HL-60 (cell line): ENCODE measurements at regions not wholly inside any gene's neighbourhood (a gene's known extent, or its start where the extent isn't known, plus 50 kb on each side); places are given as distances from the start of the nearest gene placed in this dataset.

Source experiments
- DNase-seq, 2 experiments: peaks; one replicate each; pipeline ENCODE4 v3.0.0-alpha.2; 2010 to 2020; ENCODE audit warnings: low read depth in 1 of 2, low spot score in 1 of 2
- H3K27ac ChIP-seq: fragments of 250-450 bp; sonication (Bioruptor Pico); replicated peaks from 2 replicates; pipeline ENCODE4 v1.5.1; 2020; ENCODE audit warnings: mild to moderate bottlenecking, moderate library complexity
- H3K27me3 ChIP-seq: fragments of 250-450 bp; sonication (Bioruptor Pico); 2 replicates; pipeline ENCODE4 v1.5.1; 2021; ENCODE audit warnings: mild to moderate bottlenecking, moderate library complexity; ENCODE audit not compliant: insufficient read depth, poor library complexity, severe bottlenecking
- H3K4me3 ChIP-seq: replicated peaks from 2 replicates; pipeline ENCODE4 v1.5.1; 2011; ENCODE audit warnings: mild to moderate bottlenecking, control low read depth, low read length; ENCODE audit not compliant: insufficient read depth
- GABPA ChIP-seq: IDR thresholded peaks from 2 replicates; pipeline ENCODE4 v1.6.1; 2012; ENCODE audit warnings: low read depth
- POLR2AphosphoS5 ChIP-seq: IDR thresholded peaks from 2 replicates; pipeline ENCODE4 v1.6.1; 2012; ENCODE audit warnings: low read depth
- SPI1 ChIP-seq: IDR thresholded peaks from 2 replicates; pipeline ENCODE4 v1.6.1; 2012; ENCODE audit warnings: low read depth, mild to moderate bottlenecking, borderline replicate concordance
- TF ChIP-seq, protein P1 (sequence below): IDR thresholded peaks from 2 replicates; pipeline ENCODE4 v1.6.1; 2012; ENCODE audit warnings: low read depth; ENCODE audit not compliant: insufficient replicate concordance
- TF ChIP-seq, protein P2 (sequence below): IDR thresholded peaks from one replicate; pipeline ENCODE4 v1.5.1; 2011; ENCODE audit warnings: low read length, control low read depth, inconsistent platforms; ENCODE audit not compliant: insufficient read depth

DNA sequence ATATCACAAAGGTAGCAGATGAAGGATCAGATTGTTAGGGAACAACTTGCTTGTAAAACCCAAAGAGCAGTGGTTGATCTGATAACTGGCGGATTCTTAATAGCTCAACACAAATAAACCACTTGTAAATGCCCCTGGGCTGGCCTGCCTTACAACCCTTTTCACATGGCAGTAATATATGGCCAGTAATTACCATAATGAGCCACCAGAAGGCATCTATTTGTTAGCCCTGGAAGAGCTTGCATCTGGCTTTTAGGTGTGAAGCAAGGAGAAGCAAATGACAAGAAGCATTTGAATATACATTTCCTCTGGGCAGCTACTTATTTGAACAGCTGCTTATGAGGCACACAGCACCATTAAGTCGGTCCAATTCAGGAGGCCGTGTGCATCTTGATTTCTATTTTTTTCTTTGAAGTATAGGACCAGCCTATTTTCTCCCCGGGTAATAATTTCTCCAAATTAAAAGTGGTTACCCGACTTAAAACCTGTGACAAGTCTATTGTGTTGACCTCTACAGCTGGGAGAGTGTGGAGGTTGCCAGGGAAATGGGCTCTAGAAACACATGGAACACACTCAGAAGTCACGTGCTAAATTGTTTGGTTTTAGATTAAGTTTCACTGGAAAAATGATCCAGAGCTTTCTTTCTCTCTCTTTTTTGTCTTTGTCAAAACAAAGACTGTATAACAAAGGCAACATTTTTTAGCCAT is 113.4 kb downstream of the SEM1 start:
- no peak for DNase-seq
- Histone ChIP-seq H3K27me3 (peaks cover 14% of the 10 kb centered on the region), H3K4me3 (no peak overlapping the region), H3K27ac (no peak overlapping the region)
- TF ChIP-seq, protein P1, sequence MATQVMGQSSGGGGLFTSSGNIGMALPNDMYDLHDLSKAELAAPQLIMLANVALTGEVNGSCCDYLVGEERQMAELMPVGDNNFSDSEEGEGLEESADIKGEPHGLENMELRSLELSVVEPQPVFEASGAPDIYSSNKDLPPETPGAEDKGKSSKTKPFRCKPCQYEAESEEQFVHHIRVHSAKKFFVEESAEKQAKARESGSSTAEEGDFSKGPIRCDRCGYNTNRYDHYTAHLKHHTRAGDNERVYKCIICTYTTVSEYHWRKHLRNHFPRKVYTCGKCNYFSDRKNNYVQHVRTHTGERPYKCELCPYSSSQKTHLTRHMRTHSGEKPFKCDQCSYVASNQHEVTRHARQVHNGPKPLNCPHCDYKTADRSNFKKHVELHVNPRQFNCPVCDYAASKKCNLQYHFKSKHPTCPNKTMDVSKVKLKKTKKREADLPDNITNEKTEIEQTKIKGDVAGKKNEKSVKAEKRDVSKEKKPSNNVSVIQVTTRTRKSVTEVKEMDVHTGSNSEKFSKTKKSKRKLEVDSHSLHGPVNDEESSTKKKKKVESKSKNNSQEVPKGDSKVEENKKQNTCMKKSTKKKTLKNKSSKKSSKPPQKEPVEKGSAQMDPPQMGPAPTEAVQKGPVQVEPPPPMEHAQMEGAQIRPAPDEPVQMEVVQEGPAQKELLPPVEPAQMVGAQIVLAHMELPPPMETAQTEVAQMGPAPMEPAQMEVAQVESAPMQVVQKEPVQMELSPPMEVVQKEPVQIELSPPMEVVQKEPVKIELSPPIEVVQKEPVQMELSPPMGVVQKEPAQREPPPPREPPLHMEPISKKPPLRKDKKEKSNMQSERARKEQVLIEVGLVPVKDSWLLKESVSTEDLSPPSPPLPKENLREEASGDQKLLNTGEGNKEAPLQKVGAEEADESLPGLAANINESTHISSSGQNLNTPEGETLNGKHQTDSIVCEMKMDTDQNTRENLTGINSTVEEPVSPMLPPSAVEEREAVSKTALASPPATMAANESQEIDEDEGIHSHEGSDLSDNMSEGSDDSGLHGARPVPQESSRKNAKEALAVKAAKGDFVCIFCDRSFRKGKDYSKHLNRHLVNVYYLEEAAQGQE = no peak
- TF ChIP-seq, protein P2, sequence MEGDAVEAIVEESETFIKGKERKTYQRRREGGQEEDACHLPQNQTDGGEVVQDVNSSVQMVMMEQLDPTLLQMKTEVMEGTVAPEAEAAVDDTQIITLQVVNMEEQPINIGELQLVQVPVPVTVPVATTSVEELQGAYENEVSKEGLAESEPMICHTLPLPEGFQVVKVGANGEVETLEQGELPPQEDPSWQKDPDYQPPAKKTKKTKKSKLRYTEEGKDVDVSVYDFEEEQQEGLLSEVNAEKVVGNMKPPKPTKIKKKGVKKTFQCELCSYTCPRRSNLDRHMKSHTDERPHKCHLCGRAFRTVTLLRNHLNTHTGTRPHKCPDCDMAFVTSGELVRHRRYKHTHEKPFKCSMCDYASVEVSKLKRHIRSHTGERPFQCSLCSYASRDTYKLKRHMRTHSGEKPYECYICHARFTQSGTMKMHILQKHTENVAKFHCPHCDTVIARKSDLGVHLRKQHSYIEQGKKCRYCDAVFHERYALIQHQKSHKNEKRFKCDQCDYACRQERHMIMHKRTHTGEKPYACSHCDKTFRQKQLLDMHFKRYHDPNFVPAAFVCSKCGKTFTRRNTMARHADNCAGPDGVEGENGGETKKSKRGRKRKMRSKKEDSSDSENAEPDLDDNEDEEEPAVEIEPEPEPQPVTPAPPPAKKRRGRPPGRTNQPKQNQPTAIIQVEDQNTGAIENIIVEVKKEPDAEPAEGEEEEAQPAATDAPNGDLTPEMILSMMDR = no peak
- TF ChIP-seq SPI1 (no peak), POLR2AphosphoS5 (no peak), GABPA (no peak)

DNA sequence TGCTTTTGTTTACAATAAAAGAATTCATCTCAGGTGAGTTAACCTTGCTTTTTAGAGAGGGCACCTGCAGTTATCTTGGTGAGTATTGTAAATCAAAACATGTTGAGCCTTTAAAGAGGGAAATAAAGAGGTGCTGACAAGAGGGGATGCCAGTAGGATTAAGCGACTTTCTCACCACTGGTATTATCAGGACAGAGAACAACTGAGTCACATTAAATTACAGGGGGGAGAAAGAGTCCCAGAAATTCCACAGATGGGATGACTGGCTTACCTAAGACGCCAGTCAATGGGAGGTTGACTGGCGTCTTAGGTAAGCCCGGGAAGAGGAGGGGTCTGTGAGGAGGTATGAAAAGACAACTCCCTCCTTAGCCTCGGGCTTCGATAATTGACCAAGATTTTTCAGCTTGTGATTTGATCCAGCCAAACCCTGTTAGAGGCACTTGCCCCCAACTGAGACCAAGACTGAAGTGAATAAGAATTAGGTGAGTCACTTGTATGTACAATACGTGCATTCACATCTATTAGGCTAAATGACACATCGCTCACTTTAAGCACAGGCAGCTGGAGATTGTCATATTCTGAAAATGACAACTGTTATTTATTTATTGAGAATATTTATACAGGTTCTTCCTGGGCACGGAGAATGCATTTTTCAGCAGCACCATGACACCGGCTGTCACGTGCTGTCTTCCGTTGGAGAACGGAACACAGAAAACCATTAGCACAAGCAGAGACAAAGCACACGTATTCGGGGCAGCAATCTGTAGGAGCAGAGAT is 117.6 kb downstream of the SEM1 start:
- no peak for DNase-seq
- H3K27me3 ChIP-seq = peaks cover 6% of the 10 kb centered on the region
- no peak overlapping the region for H3K4me3 ChIP-seq
- TF ChIP-seq, protein P1 = no peak
- TF ChIP-seq POLR2AphosphoS5 (no peak), GABPA (no peak), SPI1 (no peak)
- TF ChIP-seq, protein P2 = no peak
- no peak overlapping the region for H3K27ac ChIP-seq

DNA sequence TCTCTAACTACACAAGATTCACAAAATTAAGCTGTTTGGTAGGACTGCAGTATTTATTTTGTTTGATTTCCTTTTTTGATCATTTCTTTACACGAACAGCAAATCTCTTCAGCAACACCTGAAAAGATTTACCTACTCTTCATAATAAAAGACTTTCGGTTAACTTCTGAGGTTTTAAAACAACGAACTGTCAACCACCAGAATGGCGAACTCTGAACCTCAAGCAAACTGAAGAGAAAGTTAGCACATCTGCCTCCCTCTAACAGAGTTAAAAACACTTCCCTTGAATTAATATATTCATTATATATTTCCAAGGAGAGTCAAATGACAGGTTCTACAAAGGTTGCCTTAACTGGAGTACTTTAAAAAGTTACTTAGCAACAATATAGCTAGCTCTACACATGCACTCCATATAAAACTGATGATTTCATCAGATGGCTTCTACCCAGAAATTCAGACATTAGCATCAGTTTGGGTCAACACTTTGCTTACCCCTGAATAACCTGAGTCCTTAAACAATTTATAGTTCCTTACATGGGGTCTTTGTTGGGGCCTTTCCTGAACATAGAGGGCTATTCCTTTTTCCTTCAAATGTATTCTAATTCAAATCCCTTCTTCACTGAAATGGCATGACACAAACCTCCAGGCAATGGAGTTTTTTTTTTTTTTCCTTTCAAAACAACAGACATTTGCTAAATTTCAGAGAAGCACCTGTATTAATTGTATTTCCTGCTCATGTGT is 118.3 kb downstream of the SEM1 start:
- no peak for TF ChIP-seq POLR2AphosphoS5
- TF ChIP-seq, protein P2 = no peak
- TF ChIP-seq, protein P1 = no peak
- TF ChIP-seq SPI1 = no peak
- TF ChIP-seq GABPA = no peak
- Histone ChIP-seq H3K27ac (no peak overlapping the region), H3K4me3 (no peak overlapping the region), H3K27me3 (peaks cover 6% of the 10 kb centered on the region)
- DNase-seq = no peak
